ENCODE measurements at regions not wholly inside any gene's neighbourhood (a gene's known extent, or its start where the extent isn't known, plus 50 kb on each side); places are given as distances from the start of the nearest gene placed in this dataset.

GRCh38 chr7:33728873-33729551 lies 176.3 kb upstream of the BMPER start:
- Histone ChIP-seq H3K9me3 (no peaks in the 10 kb centered on the region), H3K4me1 (no peaks in the 10 kb centered on the region), H3K27me3 (no peaks in the 10 kb centered on the region), H3K36me3 (no peaks in the 10 kb centered on the region), H3K4me3 (no peak overlapping the region), H3K27ac (no peak overlapping the region)
- intact Hi-C loops (cut with DNase I): no loop called here
- TF ChIP-seq CTCF (IDR thresholded peaks at IDR 0.05): no peak
- no peak for TF ChIP-seq POLR2A (IDR thresholded peaks at IDR 0.05)
- DNase-seq: no peak
- WGBS, 2 donors: 81 to 90% methylated on average over 15 to 16 of the region's 16 CpGs

- no peak for DNase-seq
- intact Hi-C loops (cut with DNase I): no loop called here
- Histone ChIP-seq H3K4me3 (no peak overlapping the region), H3K27me3 (no peaks in the 10 kb centered on the region), H3K4me1 (no peaks in the 10 kb centered on the region), H3K27ac (no peak overlapping the region), H3K9me3 (no peaks in the 10 kb centered on the region), H3K36me3 (no peaks in the 10 kb centered on the region)
- TF ChIP-seq CTCF (IDR thresholded peaks at IDR 0.05) (no peak), POLR2A (IDR thresholded peaks at IDR 0.05) (no peak)
- 50 to 63% methylated on average over 3 of the region's 3 CpGs for WGBS, 2 donors
These were observed 175.6 kb upstream of the BMPER start for GRCh38 chr7:33729726-33730125.

DNA sequence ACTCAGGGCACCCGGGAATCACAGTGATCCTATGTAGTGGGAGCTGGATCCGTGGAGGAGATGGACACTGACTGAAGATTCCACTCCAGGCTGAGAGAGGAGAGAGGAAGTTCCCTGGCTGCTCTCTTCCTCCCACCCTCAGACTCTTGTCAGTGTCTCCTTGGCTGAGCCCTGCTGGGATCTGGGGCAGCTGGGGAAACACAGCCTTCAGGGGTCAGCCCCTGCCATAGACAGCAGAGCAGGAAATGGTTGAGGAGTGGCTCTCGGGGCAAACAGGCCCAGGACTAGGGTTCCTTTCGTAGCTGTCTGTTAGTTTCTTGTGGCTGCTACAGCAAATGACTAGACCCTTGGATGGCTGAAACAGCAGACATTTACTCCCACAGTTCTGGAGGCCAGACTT lies 174.4 kb upstream of the BMPER start:
- H3K36me3 ChIP-seq: no peaks in the 10 kb centered on the region
- no peaks in the 10 kb centered on the region for H3K27me3 ChIP-seq
- no peak for TF ChIP-seq CTCF (IDR thresholded peaks at IDR 0.05)
- no peak for TF ChIP-seq POLR2A (IDR thresholded peaks at IDR 0.05)
- H3K4me1 ChIP-seq: no peaks in the 10 kb centered on the region
- intact Hi-C loops (cut with DNase I): no loop called here
- no peak overlapping the region for H3K4me3 ChIP-seq
- 86% methylated on average over 3 to 4 of the region's 4 CpGs for WGBS, 2 donors
- H3K27ac ChIP-seq: no peak overlapping the region
- no peak for DNase-seq
- H3K9me3 ChIP-seq: no peaks in the 10 kb centered on the region

GRCh38 chr7:33731912-33732311 lies 173.4 kb upstream of the BMPER start:
- TF ChIP-seq POLR2A (IDR thresholded peaks at IDR 0.05) (no peak), CTCF (IDR thresholded peaks at IDR 0.05) (no peak)
- intact Hi-C loops (cut with DNase I): no loop called here
- no peak for DNase-seq
- 36 to 53% methylated on average over 4 to 5 of the region's 5 CpGs for WGBS, 2 donors
- Histone ChIP-seq H3K27me3 (no peaks in the 10 kb centered on the region), H3K9me3 (no peaks in the 10 kb centered on the region), H3K36me3 (no peaks in the 10 kb centered on the region), H3K4me3 (no peak overlapping the region), H3K4me1 (no peaks in the 10 kb centered on the region), H3K27ac (no peak overlapping the region)

DNA sequence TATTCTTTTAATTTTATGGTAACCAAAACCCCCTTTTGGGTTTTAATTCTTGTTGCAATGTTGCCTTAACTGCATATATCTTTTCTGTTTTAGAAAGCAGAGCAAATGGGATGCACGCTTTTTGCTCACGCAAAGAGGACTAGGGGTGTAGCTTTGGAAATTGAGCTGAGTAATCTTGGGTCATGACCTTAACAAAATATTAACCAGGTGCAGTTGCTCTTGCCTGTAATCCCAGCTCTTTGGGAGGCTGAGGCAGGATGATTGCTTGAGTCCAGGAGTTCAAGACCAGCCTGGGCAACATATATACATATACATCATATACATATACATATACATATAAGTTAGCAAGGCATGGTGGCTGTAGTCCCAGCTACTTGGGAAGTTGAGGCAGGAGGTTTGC lies 172.9 kb upstream of the BMPER start:
- intact Hi-C loops (cut with DNase I): no loop called here
- DNase-seq: no peak
- H3K9me3 ChIP-seq: no peaks in the 10 kb centered on the region
- WGBS, 2 donors: 85 to 93% methylated on average over 2 of the region's 2 CpGs
- no peaks in the 10 kb centered on the region for H3K4me1 ChIP-seq
- TF ChIP-seq POLR2A (IDR thresholded peaks at IDR 0.05) (no peak), CTCF (IDR thresholded peaks at IDR 0.05) (no peak)
- H3K4me3 ChIP-seq: no peak overlapping the region
- no peaks in the 10 kb centered on the region for H3K27me3 ChIP-seq
- H3K36me3 ChIP-seq: no peaks in the 10 kb centered on the region
- no peak overlapping the region for H3K27ac ChIP-seq

Measured in esophagus squamous epithelium (tissue), 5 donors.